ENCODE measurements at regions not wholly inside any gene's neighbourhood (a gene's known extent, or its start where the extent isn't known, plus 50 kb on each side); places are given as distances from the start of the nearest gene placed in this dataset.

- TF ChIP-seq POLR2AphosphoS5 (IDR thresholded peaks at IDR 0.05; ENCODE audit: low read depth, low read length) (no peak), JUND (IDR thresholded peaks at IDR 0.05) (no peak), CTCF (IDR thresholded peaks at IDR 0.05 in 2 of 3, conservative IDR thresholded peaks at IDR 0.05 in 1 of 3; ENCODE audit: borderline replicate concordance in 1 of 3, insufficient read depth in 1 of 3, low read depth in 2 of 3, low read length in 2 of 3) (no peak), MAX (IDR thresholded peaks at IDR 0.05) (no peak)
Observed at GRCh38 chr16:6916946-6917345, 415.7 kb upstream of the RBFOX1 start.
